Body of pancreas (tissue), 4 donors: ENCODE measurements at regions not wholly inside any gene's neighbourhood (a gene's known extent, or its start where the extent isn't known, plus 50 kb on each side); places are given as distances from the start of the nearest gene placed in this dataset.

Experiments
- ATAC-seq: fragments of 150-250 bp; one replicate; pipeline ENCODE4 v1.9.1; 2016
- DNase-seq, 4 donors: peaks; one replicate each; pipeline ENCODE4 v3.0.0-alpha.2; 2019
- H3K27ac ChIP-seq, 4 donors: fragments of 200-600 bp; sonication (generic); 1 replicate in 3 of 4; 2 replicates in 1 of 4; pipeline versions ENCODE4 v1.5.1 to v1.6.1; 2016 to 2019; ENCODE audit warnings: mild to moderate bottlenecking in 1 of 4, mixed read lengths in 1 of 4, moderate library complexity in 1 of 4
- H3K27me3 ChIP-seq, 2 donors: fragments of 200-600 bp; sonication (generic); one replicate each; pipeline ENCODE4 v1.6.0; 2016; ENCODE audit warnings: mild to moderate bottlenecking in 1 of 2
- H3K36me3 ChIP-seq, 2 donors: fragments of 200-600 bp; sonication (generic); replicated peaks in 1 of 2; 2 replicates each; pipeline ENCODE4 v1.5.1; 2016; ENCODE audit warnings: low read depth in 2 of 2; ENCODE audit not compliant: insufficient read depth in 1 of 2
- H3K4me1 ChIP-seq: fragments of 200-600 bp; sonication (generic); one replicate; pipeline ENCODE4 v1.6.0; 2016
- H3K4me3 ChIP-seq, 2 donors: fragments of 200-600 bp; sonication (generic); 1 replicate in 1 of 2; 2 replicates in 1 of 2; pipeline ENCODE4 v1.5.1; 2016 to 2019
- H3K9me3 ChIP-seq, 3 donors: fragments of 200-600 bp; sonication (generic); 1 replicate in 2 of 3; 2 replicates in 1 of 3; pipeline ENCODE4 v1.5.1; 2016
- POLR2A ChIP-seq, 3 donors: fragments of 450-650 bp; IDR thresholded peaks; one replicate each; pipeline ENCODE4 v1.6.1; 2016; ENCODE audit warnings: antibody characterized with exemption in 3 of 3, mild to moderate bottlenecking in 2 of 3
- WGBS, 2 donors: methylation state at CpG; one replicate each; pipeline ENCODE4 v1.1.5; 2017; 5-methylcytosine and 5-hydroxymethylcytosine counted together
- intact Hi-C: fragments of 100-400 bp; cut with DNase I; formaldehyde crosslinking; loops from one replicate; pipeline ENCODE4 v1.15.1; 2023
- TF ChIP-seq, protein P1 (sequence below), 7 experiments: fragments of 450-650 bp in 4 of 7; fragments of 200-600 bp in 3 of 7; sonication (generic) in 3 of 7; IDR thresholded peaks; one replicate each; pipeline ENCODE4 v1.5.1; 2016 to 2019; ENCODE audit warnings: antibody characterized with exemption in 7 of 7

DNA sequence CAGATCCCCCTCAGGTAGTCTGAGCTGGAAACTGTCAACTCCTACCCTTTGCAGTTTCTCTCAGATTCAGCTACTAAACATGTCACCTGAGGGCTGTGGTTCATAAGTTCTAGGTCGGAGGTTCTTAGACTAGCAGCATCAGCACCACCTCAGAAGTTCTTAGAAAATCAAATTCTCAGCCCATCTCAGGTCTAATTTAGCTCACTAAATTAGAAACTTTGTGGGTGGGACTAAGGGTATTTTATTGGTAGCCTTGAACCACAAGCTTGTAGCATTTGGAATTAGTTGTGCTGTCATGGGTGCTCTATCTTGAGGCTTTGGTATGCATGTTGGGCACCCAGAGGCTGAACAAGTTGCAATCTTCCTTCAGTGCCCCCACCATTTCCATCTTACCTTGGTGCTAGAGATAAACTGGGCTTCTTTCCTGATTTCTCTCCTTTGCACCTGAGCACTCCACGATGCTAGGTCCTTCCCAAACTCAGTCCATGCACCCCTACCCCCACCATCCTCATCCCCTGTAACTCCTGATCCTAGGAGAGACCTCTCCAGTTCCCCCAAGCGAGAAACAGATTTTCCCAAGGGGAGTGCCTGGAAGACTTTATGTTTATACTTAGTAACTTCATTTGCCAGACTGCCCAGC, 54.2 kb downstream of the S1PR1 start:
- intact Hi-C loops: no loop called here
- H3K9me3 ChIP-seq: no peaks in the 10 kb centered on the region
- H3K4me3 ChIP-seq: no peak overlapping the region
- no peaks in the 10 kb centered on the region for H3K4me1 ChIP-seq
- 36 to 56% methylated on average over 3 of the region's 3 CpGs for WGBS, 2 donors
- no peak for TF ChIP-seq POLR2A (IDR thresholded peaks at IDR 0.05)
- TF ChIP-seq, protein P1, sequence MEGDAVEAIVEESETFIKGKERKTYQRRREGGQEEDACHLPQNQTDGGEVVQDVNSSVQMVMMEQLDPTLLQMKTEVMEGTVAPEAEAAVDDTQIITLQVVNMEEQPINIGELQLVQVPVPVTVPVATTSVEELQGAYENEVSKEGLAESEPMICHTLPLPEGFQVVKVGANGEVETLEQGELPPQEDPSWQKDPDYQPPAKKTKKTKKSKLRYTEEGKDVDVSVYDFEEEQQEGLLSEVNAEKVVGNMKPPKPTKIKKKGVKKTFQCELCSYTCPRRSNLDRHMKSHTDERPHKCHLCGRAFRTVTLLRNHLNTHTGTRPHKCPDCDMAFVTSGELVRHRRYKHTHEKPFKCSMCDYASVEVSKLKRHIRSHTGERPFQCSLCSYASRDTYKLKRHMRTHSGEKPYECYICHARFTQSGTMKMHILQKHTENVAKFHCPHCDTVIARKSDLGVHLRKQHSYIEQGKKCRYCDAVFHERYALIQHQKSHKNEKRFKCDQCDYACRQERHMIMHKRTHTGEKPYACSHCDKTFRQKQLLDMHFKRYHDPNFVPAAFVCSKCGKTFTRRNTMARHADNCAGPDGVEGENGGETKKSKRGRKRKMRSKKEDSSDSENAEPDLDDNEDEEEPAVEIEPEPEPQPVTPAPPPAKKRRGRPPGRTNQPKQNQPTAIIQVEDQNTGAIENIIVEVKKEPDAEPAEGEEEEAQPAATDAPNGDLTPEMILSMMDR (IDR thresholded peaks at IDR 0.05): no peak
- ATAC-seq: no peak
- no peak overlapping the region for H3K27ac ChIP-seq
- no peaks in the 10 kb centered on the region for H3K36me3 ChIP-seq
- DNase-seq: no peak
- H3K27me3 ChIP-seq: no peaks in the 10 kb centered on the region

GRCh38 chr1:101291562-101292380, 55.0 kb downstream of the S1PR1 start:
- peak in 1 of 4 donors; percentile 55 for DNase-seq
- ATAC-seq: no peak
- 32 to 35% methylated on average over 4 of the region's 4 CpGs for WGBS, 2 donors
- TF ChIP-seq POLR2A (IDR thresholded peaks at IDR 0.05): no peak
- TF ChIP-seq, protein P1 (IDR thresholded peaks at IDR 0.05): no peak
- Histone ChIP-seq H3K4me3 (no peak overlapping the region), H3K9me3 (no peaks in the 10 kb centered on the region), H3K27ac (no peak overlapping the region), H3K36me3 (no peaks in the 10 kb centered on the region), H3K27me3 (no peaks in the 10 kb centered on the region), H3K4me1 (no peaks in the 10 kb centered on the region)
- intact Hi-C loops: no loop called here

DNA sequence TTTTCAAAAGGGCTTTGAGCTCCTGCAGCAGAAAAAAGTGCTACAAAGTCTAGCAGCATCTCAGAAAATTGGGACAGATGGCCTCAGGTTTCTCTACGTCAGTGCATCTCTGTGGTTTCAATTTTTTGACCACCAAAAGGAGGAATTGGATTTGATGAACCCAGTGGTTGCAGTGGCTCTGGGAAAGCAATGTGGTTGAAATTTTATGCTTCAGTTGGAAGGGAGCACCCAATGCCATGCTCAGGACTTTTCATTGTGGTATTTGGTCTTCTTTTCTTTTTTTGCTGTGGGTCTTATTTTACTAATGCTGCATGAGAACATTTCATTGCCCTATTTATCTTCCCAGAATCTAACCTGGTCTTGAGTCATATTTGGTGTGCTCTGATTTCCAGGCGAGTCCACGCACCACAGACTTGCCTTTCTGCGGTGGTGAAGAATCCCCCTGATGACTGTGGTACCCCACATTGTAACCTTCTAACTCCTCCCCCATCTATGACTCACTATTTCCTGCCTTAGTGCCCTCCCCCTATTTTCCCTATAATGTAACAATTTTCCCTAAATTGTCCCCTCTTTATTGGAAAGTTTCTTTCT, 56.7 kb downstream of the S1PR1 start:
- Histone ChIP-seq H3K4me1 (no peaks in the 10 kb centered on the region), H3K27ac (no peak overlapping the region), H3K27me3 (no peaks in the 10 kb centered on the region), H3K9me3 (no peaks in the 10 kb centered on the region), H3K4me3 (no peak overlapping the region), H3K36me3 (no peaks in the 10 kb centered on the region)
- DNase-seq: no peak
- no peak for TF ChIP-seq POLR2A (IDR thresholded peaks at IDR 0.05)
- whole genome bisulfite sequencing, 2 donors: 59 to 78% methylated on average over 4 of the region's 4 CpGs
- intact Hi-C loops: no loop called here
- no peak for ATAC-seq

DNA sequence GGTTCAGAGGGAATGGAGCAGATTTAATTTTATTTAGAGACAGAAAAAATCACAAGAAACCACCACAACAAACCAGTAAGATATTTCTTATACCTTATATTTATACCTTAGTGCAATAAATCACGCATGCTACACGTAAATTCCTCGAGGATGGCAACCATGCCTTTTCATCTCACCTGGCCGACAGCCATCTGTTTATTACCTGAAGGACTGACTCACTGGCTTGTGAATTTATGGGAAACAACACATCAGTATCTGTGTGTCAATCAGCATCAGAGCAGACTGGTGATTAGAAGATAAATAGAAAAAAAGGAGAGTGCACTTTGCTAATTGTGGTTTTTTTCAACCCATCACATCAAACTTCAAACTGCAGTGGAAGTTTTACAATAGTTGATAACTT, 58.4 kb downstream of the S1PR1 start:
- H3K4me1 ChIP-seq: no peaks in the 10 kb centered on the region
- DNase-seq (no peak), ATAC-seq (no peak)
- no peaks in the 10 kb centered on the region for H3K27me3 ChIP-seq
- H3K36me3 ChIP-seq: no peaks in the 10 kb centered on the region
- no peak overlapping the region for H3K27ac ChIP-seq
- no peak for TF ChIP-seq POLR2A (IDR thresholded peaks at IDR 0.05)
- TF ChIP-seq, protein P1 (IDR thresholded peaks at IDR 0.05): no peak
- WGBS, 2 donors: 20 to 41% methylated on average over 4 of the region's 4 CpGs
- no peak overlapping the region for H3K4me3 ChIP-seq
- no peaks in the 10 kb centered on the region for H3K9me3 ChIP-seq
- intact Hi-C loops: no loop called here

GRCh38 chr1:101298663-101299062, 61.8 kb downstream of the S1PR1 start:
- ATAC-seq (no peak), DNase-seq (no peak)
- Histone ChIP-seq H3K27ac (no peak overlapping the region), H3K36me3 (no peaks in the 10 kb centered on the region), H3K27me3 (no peaks in the 10 kb centered on the region), H3K9me3 (no peaks in the 10 kb centered on the region), H3K4me1 (no peaks in the 10 kb centered on the region), H3K4me3 (no peak overlapping the region)
- WGBS, 2 donors: 44 to 55% methylated on average over 3 of the region's 3 CpGs
- intact Hi-C loops: no loop called here
- TF ChIP-seq, protein P1 (IDR thresholded peaks at IDR 0.05): no peak
- no peak for TF ChIP-seq POLR2A (IDR thresholded peaks at IDR 0.05)
